Activated CD8-positive, alpha-beta memory T cell treated with anti-CD3 and anti-CD28 coated beads, Interleukin-2, amount 10 ng/mL, durations not matched to agents 7 days and 5 days (primary cell): ENCODE measurements at regions not wholly inside any gene's neighbourhood (a gene's known extent, or its start where the extent isn't known, plus 50 kb on each side); places are given as distances from the start of the nearest gene placed in this dataset.

ENCODE experiments used
- ATAC-seq: fragments of 150-1000 bp; cut with Tn5 transposase; one replicate; pipeline ENCODE4 v1.10.0; 2021; ENCODE audit warnings: moderate library complexity
- CTCF ChIA-PET: fragments of 350-600 bp; sonication (Branson Sonifier 250); formaldehyde crosslinking; loops from one replicate; lab custom pipeline; 2021; ENCODE audit warnings: antibody characterized with exemption; lab: Charles Lee
- DNase-seq: peaks from one replicate; pipeline ENCODE4 v3.0.0-alpha.2; 2020
- H3K27ac Mint-ChIP-seq: one replicate; pipeline ENCODE4 v1.8.0; 2021; ENCODE audit warnings: mild to moderate bottlenecking, mixed read lengths
- H3K27me3 Mint-ChIP-seq: one replicate; pipeline ENCODE4 v1.8.0; 2021; ENCODE audit warnings: mixed read lengths
- H3K36me3 Mint-ChIP-seq: one replicate; pipeline ENCODE4 v1.8.0; 2021; ENCODE audit warnings: mild to moderate bottlenecking, mixed read lengths
- H3K4me1 Mint-ChIP-seq: one replicate; pipeline ENCODE4 v1.8.0; 2021; ENCODE audit warnings: mixed read lengths
- H3K4me3 Mint-ChIP-seq: one replicate; pipeline ENCODE4 v1.8.0; 2021; ENCODE audit warnings: mild to moderate bottlenecking, moderate library complexity, mixed read lengths
- H3K9me3 Mint-ChIP-seq: one replicate; pipeline ENCODE4 v1.8.0; 2022; ENCODE audit warnings: low read depth, mixed read lengths

- no peak for ATAC-seq
- CTCF ChIA-PET: no interaction called here
- no peak for DNase-seq
- Mint-ChIP-seq H3K4me3 (no peak overlapping the region), H3K9me3 (peaks cover 4% of the 10 kb centered on the region), H3K27me3 (no peaks in the 10 kb centered on the region), H3K27ac (no peak overlapping the region), H3K4me1 (peaks cover 15% of the 10 kb centered on the region), H3K36me3 (peaks cover 1% of the 10 kb centered on the region)
Observed at GRCh38 chrX:39973810-39974209, 123.9 kb downstream of the BCOR start.

- ATAC-seq: no peak
- Mint-ChIP-seq H3K36me3 (peaks cover 1% of the 10 kb centered on the region), H3K27me3 (no peaks in the 10 kb centered on the region), H3K9me3 (peaks cover 4% of the 10 kb centered on the region), H3K4me3 (no peak overlapping the region), H3K4me1 (peaks cover 10% of the 10 kb centered on the region), H3K27ac (no peak overlapping the region)
- CTCF ChIA-PET: interaction anchor here (0.6 kb wide), 1 partner anchor 122 kb away, joined by 6 read pairs; no protein-coding TSS in a partner anchor
- no peak for DNase-seq
Observed at GRCh38 chrX:39974270-39974669, 123.5 kb downstream of the BCOR start.

GRCh38 chrX:39975101-39975925, 122.4 kb downstream of the BCOR start:
- CTCF ChIA-PET: interaction anchor here (0.7 kb wide), 1 partner anchor 317 kb away, joined by 4 read pairs; no protein-coding TSS in a partner anchor
- Mint-ChIP-seq H3K4me3 (no peak overlapping the region), H3K9me3 (peaks cover 4% of the 10 kb centered on the region), H3K27ac (no peak overlapping the region), H3K36me3 (peaks cover 1% of the 10 kb centered on the region), H3K4me1 (peaks cover 5% of the 10 kb centered on the region), H3K27me3 (no peaks in the 10 kb centered on the region)
- ATAC-seq: no peak
- no peak for DNase-seq

GRCh38 chrX:39981946-39982345, 115.8 kb downstream of the BCOR start:
- Mint-ChIP-seq H3K4me3 (no peak overlapping the region), H3K36me3 (no peaks in the 10 kb centered on the region), H3K27me3 (no peaks in the 10 kb centered on the region), H3K27ac (no peak overlapping the region), H3K9me3 (no peaks in the 10 kb centered on the region), H3K4me1 (peaks cover 4% of the 10 kb centered on the region)
- no peak for ATAC-seq
- DNase-seq: no peak
- CTCF ChIA-PET: no interaction called here

- Mint-ChIP-seq H3K9me3 (no peaks in the 10 kb centered on the region), H3K27me3 (no peaks in the 10 kb centered on the region), H3K4me3 (no peak overlapping the region), H3K27ac (no peak overlapping the region), H3K36me3 (no peaks in the 10 kb centered on the region), H3K4me1 (peaks cover 3% of the 10 kb centered on the region)
- CTCF ChIA-PET: no interaction called here
- no peak for DNase-seq
- ATAC-seq: no peak
Observed at GRCh38 chrX:39982948-39983347, 114.8 kb downstream of the BCOR start.

- DNase-seq (no peak), ATAC-seq (no peak)
- Mint-ChIP-seq H3K36me3 (no peaks in the 10 kb centered on the region), H3K27ac (no peak overlapping the region), H3K4me1 (no peaks in the 10 kb centered on the region), H3K27me3 (no peaks in the 10 kb centered on the region), H3K4me3 (no peak overlapping the region), H3K9me3 (no peaks in the 10 kb centered on the region)
- CTCF ChIA-PET: interaction anchor here (0.9 kb wide), 1 partner anchor 12 kb away, joined by 3 read pairs; no protein-coding TSS in a partner anchor
Observed at GRCh38 chrX:39983715-39984114, 114.0 kb downstream of the BCOR start.

GRCh38 chrX:39984191-39984956, 113.4 kb downstream of the BCOR start:
- CTCF ChIA-PET: interaction anchor here (0.9 kb wide), 1 partner anchor 13 kb away, joined by 3 read pairs; no protein-coding TSS in a partner anchor

GRCh38 chrX:39985071-39985470, 112.7 kb downstream of the BCOR start:
- CTCF ChIA-PET: no interaction called here
- Mint-ChIP-seq H3K27me3 (no peaks in the 10 kb centered on the region), H3K36me3 (no peaks in the 10 kb centered on the region), H3K4me3 (no peak overlapping the region), H3K4me1 (no peaks in the 10 kb centered on the region), H3K27ac (no peak overlapping the region), H3K9me3 (no peaks in the 10 kb centered on the region)
- ATAC-seq: no peak
- no peak for DNase-seq

More at GRCh38 chrX:39984191-39984956, 113.4 kb downstream of the BCOR start:
- H3K27ac Mint-ChIP-seq: no peak overlapping the region
- no peak overlapping the region for H3K4me3 Mint-ChIP-seq
- no peaks in the 10 kb centered on the region for H3K4me1 Mint-ChIP-seq
- DNase-seq: no peak
- no peaks in the 10 kb centered on the region for H3K36me3 Mint-ChIP-seq
- H3K27me3 Mint-ChIP-seq: no peaks in the 10 kb centered on the region
- no peaks in the 10 kb centered on the region for H3K9me3 Mint-ChIP-seq
- ATAC-seq: no peak

- Mint-ChIP-seq H3K4me3 (no peak overlapping the region), H3K36me3 (no peaks in the 10 kb centered on the region), H3K4me1 (peaks cover 1% of the 10 kb centered on the region), H3K27me3 (no peaks in the 10 kb centered on the region), H3K27ac (no peak overlapping the region), H3K9me3 (no peaks in the 10 kb centered on the region)
- ATAC-seq: no peak
- DNase-seq: no peak
- CTCF ChIA-PET: no interaction called here
Observed at GRCh38 chrX:39985551-39985950, 112.2 kb downstream of the BCOR start.

GRCh38 chrX:39988496-39988895, 109.3 kb downstream of the BCOR start:
- H3K9me3 Mint-ChIP-seq: no peaks in the 10 kb centered on the region
- peaks cover 1% of the 10 kb centered on the region for H3K4me1 Mint-ChIP-seq
- H3K4me3 Mint-ChIP-seq: no peak overlapping the region
- H3K36me3 Mint-ChIP-seq: no peaks in the 10 kb centered on the region
- ATAC-seq: no peak
- H3K27me3 Mint-ChIP-seq: peaks cover 5% of the 10 kb centered on the region
- no peak for DNase-seq
- no peak overlapping the region for H3K27ac Mint-ChIP-seq
- CTCF ChIA-PET: no interaction called here

GRCh38 chrX:39990388-39990787, 107.4 kb downstream of the BCOR start:
- peaks cover 1% of the 10 kb centered on the region for H3K4me1 Mint-ChIP-seq
- no peak for ATAC-seq
- CTCF ChIA-PET: no interaction called here

GRCh38 chrX:39992300-39992699, 105.5 kb downstream of the BCOR start:
- DNase-seq (no peak), ATAC-seq (no peak)
- H3K27ac Mint-ChIP-seq: no peak overlapping the region
- peaks cover 1% of the 10 kb centered on the region for H3K4me1 Mint-ChIP-seq
- H3K4me3 Mint-ChIP-seq: no peak overlapping the region
- no peaks in the 10 kb centered on the region for H3K9me3 Mint-ChIP-seq
- H3K36me3 Mint-ChIP-seq: no peaks in the 10 kb centered on the region
- peaks cover 6% of the 10 kb centered on the region for H3K27me3 Mint-ChIP-seq
- CTCF ChIA-PET: no interaction called here

More at GRCh38 chrX:39990388-39990787, 107.4 kb downstream of the BCOR start:
- H3K9me3 Mint-ChIP-seq: no peaks in the 10 kb centered on the region
- no peaks in the 10 kb centered on the region for H3K36me3 Mint-ChIP-seq
- no peak overlapping the region for H3K4me3 Mint-ChIP-seq
- H3K27me3 Mint-ChIP-seq: peaks cover 6% of the 10 kb centered on the region
- no peak for DNase-seq
- H3K27ac Mint-ChIP-seq: no peak overlapping the region

- H3K36me3 Mint-ChIP-seq: peaks cover 2% of the 10 kb centered on the region
- CTCF ChIA-PET: no interaction called here
- no peak for ATAC-seq
- H3K27me3 Mint-ChIP-seq: peaks cover 6% of the 10 kb centered on the region
- H3K9me3 Mint-ChIP-seq: no peaks in the 10 kb centered on the region
- DNase-seq: no peak
- no peak overlapping the region for H3K4me3 Mint-ChIP-seq
- H3K27ac Mint-ChIP-seq: no peak overlapping the region
- H3K4me1 Mint-ChIP-seq: peaks cover 3% of the 10 kb centered on the region
Observed at GRCh38 chrX:39995457-39995856, 102.3 kb downstream of the BCOR start.
